ENCODE measurements at regions not wholly inside any gene's neighbourhood (a gene's known extent, or its start where the extent isn't known, plus 50 kb on each side); places are given as distances from the start of the nearest gene placed in this dataset.

DNA sequence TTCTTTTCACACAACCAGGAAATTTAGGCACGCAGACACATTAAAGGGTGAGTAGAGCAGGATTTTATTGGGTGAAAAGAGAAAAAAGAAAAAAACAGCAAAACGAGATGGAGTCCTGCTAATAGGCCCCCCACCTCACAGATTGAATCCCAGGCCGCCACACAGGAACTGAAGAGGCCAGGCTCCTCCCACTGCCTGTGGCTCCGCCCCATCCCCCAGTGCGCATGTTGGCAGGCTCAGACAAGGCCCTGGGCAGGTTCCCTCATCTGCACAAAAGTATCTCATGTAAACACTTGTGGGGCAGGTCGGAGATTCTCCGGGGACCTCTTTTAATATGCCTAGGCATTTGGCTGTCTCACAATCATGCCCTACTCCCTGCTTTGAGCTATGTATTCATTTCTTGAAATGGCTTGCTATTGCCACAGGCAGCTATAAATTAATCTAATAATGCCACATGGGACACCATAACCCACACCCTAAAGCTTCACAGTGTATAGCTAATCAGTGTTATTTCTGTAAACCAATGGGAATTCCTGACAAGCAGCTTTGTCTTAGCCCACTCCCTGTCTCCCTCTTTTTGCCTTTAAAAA lies 76.2 kb upstream of the KIF5B start:
- in situ Hi-C loops (cut with MboI) (no loop called here), intact Hi-C loops (cut with micrococcal nuclease) (no loop called here)
- H3K4me1 ChIP-seq (replicated peaks in 1 of 2; ENCODE audit: control insufficient read depth in 2 of 2, insufficient read depth in 2 of 2, low read length in 2 of 2): peaks cover 0 to 7% of the 10 kb centered on the region in 2 experiments; a peak in 4 of 5 replicates
- 43% methylated on average over 7 of the region's 7 CpGs for WGBS (ENCODE audit: insufficient coverage, low coverage, missing lambda C conversion rate)
- ATAC-seq (peak; percentile 92), DNase-seq (ENCODE audit: extremely low read depth in 1 of 4, low spot score in 3 of 4) (peak; percentile 26 to 49 (median 32)), FAIRE-seq (no peak)
- no peaks in the 10 kb centered on the region for H3K9me1 ChIP-seq (ENCODE audit: control insufficient read depth, insufficient read depth, low read length)
- H4K20me1 ChIP-seq (replicated peaks; ENCODE audit: control insufficient read depth, insufficient read depth, low read length): no peaks in the 10 kb centered on the region
- H2AFZ ChIP-seq (ENCODE audit: low read depth, low read length): peak overlapping the region; percentile 71; the same call in 1 of the 2 replicates
- ChIA-PET POLR2A (interaction anchor here (0.8 kb wide), 1 partner anchor 798 kb away, joined by 3 read pairs; no protein-coding TSS in a partner anchor), CTCF (ENCODE audit: low intra/inter-chr PET ratio) (no interaction called here)
- no peaks in the 10 kb centered on the region for H3K36me3 ChIP-seq (ENCODE audit: control insufficient read depth, insufficient read depth, low read length)
- H3K4me3 ChIP-seq: no peak overlapping the region
- H3K9ac ChIP-seq (ENCODE audit: insufficient read depth in 1 of 2, low read depth in 2 of 2, low read length in 2 of 2): no peak overlapping the region
- no peak overlapping the region for H3K4me2 ChIP-seq (ENCODE audit: insufficient read depth, low read length)
- H3K27ac ChIP-seq (ENCODE audit: extremely low read depth, low read depth, low read length): no peak overlapping the region
- H3K79me2 ChIP-seq (ENCODE audit: control insufficient read depth, insufficient read depth, low read length): no peaks in the 10 kb centered on the region
- BruUV-seq (replicated peaks): no TSS peak
- no peak for TF ChIP-seq HDAC6 (IDR thresholded peaks at IDR 0.05; ENCODE audit: low read depth, low read length)
- TF ChIP-seq MAFG (tag; conservative IDR thresholded peaks at IDR 0.05): no peak
- TF ChIP-seq NRF1 (conservative IDR thresholded peaks at IDR 0.05 in 1 of 2, IDR thresholded peaks at IDR 0.05 in 1 of 2): peak; percentile 64 to 74
- H3K9me3 ChIP-seq (replicated peaks; ENCODE audit: control insufficient read depth, insufficient read depth, low read depth, low read length): no peaks in the 10 kb centered on the region
- H3K27me3 ChIP-seq (ENCODE audit: control insufficient read depth in 2 of 2, insufficient read depth in 2 of 2, low read length in 2 of 2): no peaks in the 10 kb centered on the region

- H3K27ac ChIP-seq (ENCODE audit: extremely low read depth, low read depth, low read length): no peak overlapping the region
- H3K9me3 ChIP-seq (replicated peaks; ENCODE audit: control insufficient read depth, insufficient read depth, low read depth, low read length): no peaks in the 10 kb centered on the region
- no peak for FAIRE-seq
- intact Hi-C loops (cut with micrococcal nuclease) (no loop called here), in situ Hi-C loops (cut with MboI) (no loop called here)
- no peak overlapping the region for H3K9ac ChIP-seq (ENCODE audit: insufficient read depth in 1 of 2, low read depth in 2 of 2, low read length in 2 of 2)
- peaks cover 0 to 7% of the 10 kb centered on the region in 2 experiments; a peak in 4 of 5 replicates for H3K4me1 ChIP-seq (replicated peaks in 1 of 2; ENCODE audit: control insufficient read depth in 2 of 2, insufficient read depth in 2 of 2, low read length in 2 of 2)
- H3K4me2 ChIP-seq (ENCODE audit: insufficient read depth, low read length): no peak overlapping the region
- CTCF ChIA-PET (ENCODE audit: low intra/inter-chr PET ratio): no interaction called here
- H4K20me1 ChIP-seq (replicated peaks; ENCODE audit: control insufficient read depth, insufficient read depth, low read length): no peaks in the 10 kb centered on the region
- ATAC-seq: no peak
- no peaks in the 10 kb centered on the region for H3K27me3 ChIP-seq (ENCODE audit: control insufficient read depth in 2 of 2, insufficient read depth in 2 of 2, low read length in 2 of 2)
- peak overlapping the region; percentile 71 for H2AFZ ChIP-seq (ENCODE audit: low read depth, low read length)
- no peak overlapping the region for H3K4me3 ChIP-seq
- TF ChIP-seq IRF2 (CRISPR knock-in tag; IDR thresholded peaks at IDR 0.05) (no peak), ZNF589 (CRISPR knock-in tag; IDR thresholded peaks at IDR 0.05; ENCODE audit: low read depth) (0 out of 2 replicates have a peak, but pooled peaks have one; percentile 32), GABPA (tag; conservative IDR thresholded peaks at IDR 0.05; ENCODE audit: low read depth) (peak; percentile 19; the same call in 1 of the 2 replicates)
- DNase-seq (ENCODE audit: extremely low read depth in 1 of 4, low spot score in 3 of 4): no peak
- H3K79me2 ChIP-seq (ENCODE audit: control insufficient read depth, insufficient read depth, low read length): no peaks in the 10 kb centered on the region
- H3K36me3 ChIP-seq (ENCODE audit: control insufficient read depth, insufficient read depth, low read length): no peaks in the 10 kb centered on the region
- H3K9me1 ChIP-seq (ENCODE audit: control insufficient read depth, insufficient read depth, low read length): no peaks in the 10 kb centered on the region
- 6% methylated on average over 3 of the region's 3 CpGs for WGBS (ENCODE audit: insufficient coverage, low coverage, missing lambda C conversion rate)
- no TSS peak for BruUV-seq (replicated peaks)
- POLR2A ChIA-PET: no interaction called here
These were observed 75.2 kb upstream of the KIF5B start for GRCh38 chr10:32131388-32131787.

All from K562 (cell line).